HG02840 (cell line): ENCODE measurements at regions not wholly inside any gene's neighbourhood (a gene's known extent, or its start where the extent isn't known, plus 50 kb on each side); places are given as distances from the start of the nearest gene placed in this dataset.
A peak's percentile ranks its signal among the peaks of the same experiment; 100 is the strongest.

Source experiments
- ATAC-seq: cut with Tn5 transposase; IDR thresholded peaks from one replicate; pipeline ENCODE4 v1.9.1; 2021; ENCODE audit warnings: mild to moderate bottlenecking, moderate library complexity, moderate number of reproducible peaks; ENCODE audit not compliant: unreplicated experiment, low FRiP score

GRCh38 chr5:129821477-129822131, 73.7 kb downstream of the MINAR2 start:
- no peak for ATAC-seq

DNA sequence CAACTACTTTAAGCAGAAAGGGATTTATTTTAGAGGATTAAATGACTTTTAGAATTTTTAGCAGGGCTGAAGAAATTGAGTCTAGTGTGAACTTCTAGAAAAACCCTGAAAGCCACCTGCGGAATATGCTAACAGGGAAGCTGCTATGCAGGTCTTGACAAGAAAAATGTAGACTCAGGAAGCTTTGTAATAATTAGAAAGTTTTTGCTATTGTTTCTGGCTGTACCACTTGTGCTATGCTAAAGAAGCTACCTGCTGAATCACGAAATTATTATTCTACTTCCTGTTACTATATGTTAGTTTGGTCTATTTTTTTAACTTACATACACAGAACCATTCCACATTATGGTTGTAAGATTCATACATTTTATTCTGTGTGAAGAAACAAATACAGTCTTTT, 74.0 kb upstream of the CHSY3 start:
- ATAC-seq, result no peak

GRCh38 chr5:129836321-129836720, 67.9 kb upstream of the CHSY3 start:
- ATAC-seq, result no peak

- ATAC-seq, result no peak
Measured at GRCh38 chr5:129844764-129845163, 59.5 kb upstream of the CHSY3 start.

GRCh38 chr5:129852747-129853352, 51.4 kb upstream of the CHSY3 start:
- ATAC-seq, result peak; percentile 90

- ATAC-seq, result no peak
Measured at GRCh38 chr5:129853588-129853987, 50.7 kb upstream of the CHSY3 start.
